NCI-H1436 (cell line): ENCODE measurements at regions not wholly inside any gene's neighbourhood (a gene's known extent, or its start where the extent isn't known, plus 50 kb on each side); places are given as distances from the start of the nearest gene placed in this dataset.
"Not testable (repeated sequence)": the region's sequence is repeated elsewhere in the genome, so short reads cannot be mapped to it uniquely, and the experiment has no call there.

Experiments used
- DNase-seq: peaks from one replicate; lab custom pipeline; 2025; lab: John Stamatoyannopoulos, UW

- not testable (repeated sequence) for DNase-seq
These were observed 136.4 kb upstream of the SPRED2 start for GRCh38 chr2:65568656-65569440.

GRCh38 chr2:65566617-65567016 is 134.2 kb upstream of the SPRED2 start:
- DNase-seq, result no peak

GRCh38 chr2:65565681-65566080 is 133.3 kb upstream of the SPRED2 start:
- no peak for DNase-seq

GRCh38 chr2:65564299-65564698 is 131.9 kb upstream of the SPRED2 start:
- no peak for DNase-seq

- DNase-seq, result no peak
These were observed 130.5 kb upstream of the SPRED2 start for GRCh38 chr2:65562890-65563289.

- DNase-seq, result no peak
These were observed 126.3 kb upstream of the SPRED2 start for GRCh38 chr2:65558743-65559142.

- peak; percentile 5 for DNase-seq
These were observed 125.5 kb upstream of the SPRED2 start for GRCh38 chr2:65557616-65558573.

GRCh38 chr2:65554765-65555591 is 122.6 kb upstream of the SPRED2 start:
- no peak for DNase-seq

- no peak for DNase-seq
These were observed 121.2 kb upstream of the SPRED2 start for GRCh38 chr2:65553504-65554074.

GRCh38 chr2:65551528-65551927 is 119.1 kb upstream of the SPRED2 start:
- no peak for DNase-seq

- DNase-seq, result no peak
These were observed 117.8 kb upstream of the SPRED2 start for GRCh38 chr2:65550246-65550645.

GRCh38 chr2:65549631-65550030 is 117.2 kb upstream of the SPRED2 start:
- no peak for DNase-seq

GRCh38 chr2:65549257-65549627 is 116.8 kb upstream of the SPRED2 start:
- no peak for DNase-seq

- DNase-seq, result no peak
These were observed 116.3 kb upstream of the SPRED2 start for GRCh38 chr2:65548576-65549256.

GRCh38 chr2:65548064-65548463 is 115.7 kb upstream of the SPRED2 start:
- no peak for DNase-seq

GRCh38 chr2:65545837-65546805 is 113.7 kb upstream of the SPRED2 start:
- DNase-seq, result no peak

- DNase-seq, result no peak
These were observed 109.4 kb upstream of the SPRED2 start for GRCh38 chr2:65541773-65542172.

- no peak for DNase-seq
These were observed 107.2 kb upstream of the SPRED2 start for GRCh38 chr2:65539633-65540032.

GRCh38 chr2:65537651-65538385 is 105.4 kb upstream of the SPRED2 start:
- no peak for DNase-seq
